ENCODE measurements at regions not wholly inside any gene's neighbourhood (a gene's known extent, or its start where the extent isn't known, plus 50 kb on each side); places are given as distances from the start of the nearest gene placed in this dataset.

- no peak overlapping the region for H3K4me3 Mint-ChIP-seq (ENCODE audit: unreplicated experiment)
- intact Hi-C loops (cut with micrococcal nuclease; ENCODE audit: unreplicated experiment): no loop called here
- H3K4me1 Mint-ChIP-seq (ENCODE audit: low read depth, unreplicated experiment): no peaks in the 10 kb centered on the region
- ChIA-PET POLR2A (no interaction called here), CTCF (no interaction called here)
- no peak for DNase-seq
- TF ChIP-seq, protein P1, sequence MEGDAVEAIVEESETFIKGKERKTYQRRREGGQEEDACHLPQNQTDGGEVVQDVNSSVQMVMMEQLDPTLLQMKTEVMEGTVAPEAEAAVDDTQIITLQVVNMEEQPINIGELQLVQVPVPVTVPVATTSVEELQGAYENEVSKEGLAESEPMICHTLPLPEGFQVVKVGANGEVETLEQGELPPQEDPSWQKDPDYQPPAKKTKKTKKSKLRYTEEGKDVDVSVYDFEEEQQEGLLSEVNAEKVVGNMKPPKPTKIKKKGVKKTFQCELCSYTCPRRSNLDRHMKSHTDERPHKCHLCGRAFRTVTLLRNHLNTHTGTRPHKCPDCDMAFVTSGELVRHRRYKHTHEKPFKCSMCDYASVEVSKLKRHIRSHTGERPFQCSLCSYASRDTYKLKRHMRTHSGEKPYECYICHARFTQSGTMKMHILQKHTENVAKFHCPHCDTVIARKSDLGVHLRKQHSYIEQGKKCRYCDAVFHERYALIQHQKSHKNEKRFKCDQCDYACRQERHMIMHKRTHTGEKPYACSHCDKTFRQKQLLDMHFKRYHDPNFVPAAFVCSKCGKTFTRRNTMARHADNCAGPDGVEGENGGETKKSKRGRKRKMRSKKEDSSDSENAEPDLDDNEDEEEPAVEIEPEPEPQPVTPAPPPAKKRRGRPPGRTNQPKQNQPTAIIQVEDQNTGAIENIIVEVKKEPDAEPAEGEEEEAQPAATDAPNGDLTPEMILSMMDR (IDR thresholded peaks at IDR 0.05; ENCODE audit: insufficient read depth in 1 of 2, low read depth in 1 of 2, low read length in 1 of 2, severe bottlenecking in 1 of 2, unreplicated experiment in 1 of 2): no peak
- Histone ChIP-seq H3K27me3 (replicated peaks; ENCODE audit: control insufficient read depth, insufficient read depth, low read length) (no peaks in the 10 kb centered on the region), H3K4me3 (ENCODE audit: low read depth, low read length) (no peak overlapping the region), H3K9me3 (no peaks in the 10 kb centered on the region), H3K36me3 (ENCODE audit: control insufficient read depth, insufficient read depth, low read length) (no peaks in the 10 kb centered on the region), H3K4me1 (no peaks in the 10 kb centered on the region)
- no peaks in the 10 kb centered on the region for H3K9me3 Mint-ChIP-seq (ENCODE audit: unreplicated experiment)
- H3K36me3 Mint-ChIP-seq (ENCODE audit: insufficient read depth, unreplicated experiment): no peaks in the 10 kb centered on the region
- H3K27ac Mint-ChIP-seq (ENCODE audit: unreplicated experiment): no peak overlapping the region
- no peaks in the 10 kb centered on the region for H3K27me3 Mint-ChIP-seq (ENCODE audit: insufficient read depth, unreplicated experiment)
- BruUV-seq (replicated peaks): no TSS peak
These were observed 115.3 kb upstream of the PCSK5 start for GRCh38 chr9:75775166-75775565.

- DNase-seq: no peak
- no peaks in the 10 kb centered on the region for H3K36me3 ChIP-seq (ENCODE audit: control insufficient read depth, insufficient read depth, low read length)
- H3K9me3 ChIP-seq: no peaks in the 10 kb centered on the region
- no peak overlapping the region for H3K27ac Mint-ChIP-seq (ENCODE audit: unreplicated experiment)
- H3K9me3 Mint-ChIP-seq (ENCODE audit: unreplicated experiment): no peaks in the 10 kb centered on the region
- ChIA-PET POLR2A (no interaction called here), CTCF (no interaction called here)
- no peak overlapping the region for H3K4me3 ChIP-seq (ENCODE audit: low read depth, low read length)
- H3K27me3 ChIP-seq (replicated peaks; ENCODE audit: control insufficient read depth, insufficient read depth, low read length): no peaks in the 10 kb centered on the region
- no peaks in the 10 kb centered on the region for H3K27me3 Mint-ChIP-seq (ENCODE audit: insufficient read depth, unreplicated experiment)
- H3K4me3 Mint-ChIP-seq (ENCODE audit: unreplicated experiment): no peak overlapping the region
- no peaks in the 10 kb centered on the region for H3K4me1 Mint-ChIP-seq (ENCODE audit: low read depth, unreplicated experiment)
- H3K36me3 Mint-ChIP-seq (ENCODE audit: insufficient read depth, unreplicated experiment): no peaks in the 10 kb centered on the region
- no peaks in the 10 kb centered on the region for H3K4me1 ChIP-seq
- intact Hi-C loops (cut with micrococcal nuclease; ENCODE audit: unreplicated experiment): no loop called here
- TF ChIP-seq, protein P1 (IDR thresholded peaks at IDR 0.05; ENCODE audit: insufficient read depth in 1 of 2, low read depth in 1 of 2, low read length in 1 of 2, severe bottlenecking in 1 of 2, unreplicated experiment in 1 of 2): no peak
- BruUV-seq (replicated peaks): no TSS peak
These were observed 114.3 kb upstream of the PCSK5 start for GRCh38 chr9:75775966-75776691.

DNA sequence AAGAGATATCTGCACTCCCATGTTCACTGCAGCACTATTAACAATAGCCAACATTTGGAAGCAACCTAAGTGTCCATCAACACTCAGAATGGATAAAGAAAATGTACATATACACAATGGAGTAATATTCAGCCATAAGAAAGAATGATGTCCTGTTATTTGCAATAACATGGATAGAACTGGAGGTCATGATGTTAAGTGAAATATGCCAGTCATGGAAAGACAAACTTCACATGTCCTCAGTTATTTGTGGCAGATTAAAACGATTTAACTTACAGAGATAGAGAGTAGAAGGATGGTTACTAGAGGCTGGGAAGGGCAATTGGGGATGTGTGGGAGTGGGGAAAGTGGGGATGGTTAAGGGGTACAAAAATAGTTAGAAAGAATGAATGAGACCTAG is 110.3 kb upstream of the PCSK5 start:
- POLR2A ChIA-PET: no interaction called here
- H3K4me1 ChIP-seq: no peaks in the 10 kb centered on the region
- no peak overlapping the region for H3K4me3 ChIP-seq (ENCODE audit: low read depth, low read length)
- intact Hi-C loops (cut with micrococcal nuclease; ENCODE audit: unreplicated experiment): no loop called here
- Mint-ChIP-seq H3K4me3 (ENCODE audit: unreplicated experiment) (no peak overlapping the region), H3K27me3 (ENCODE audit: insufficient read depth, unreplicated experiment) (no peaks in the 10 kb centered on the region), H3K9me3 (ENCODE audit: unreplicated experiment) (no peaks in the 10 kb centered on the region), H3K4me1 (ENCODE audit: low read depth, unreplicated experiment) (no peaks in the 10 kb centered on the region), H3K27ac (ENCODE audit: unreplicated experiment) (no peak overlapping the region), H3K36me3 (ENCODE audit: insufficient read depth, unreplicated experiment) (no peaks in the 10 kb centered on the region)
- TF ChIP-seq, protein P1 (IDR thresholded peaks at IDR 0.05; ENCODE audit: insufficient read depth in 1 of 2, low read depth in 1 of 2, low read length in 1 of 2, severe bottlenecking in 1 of 2, unreplicated experiment in 1 of 2): no peak
- H3K36me3 ChIP-seq (ENCODE audit: control insufficient read depth, insufficient read depth, low read length): no peaks in the 10 kb centered on the region
- no peaks in the 10 kb centered on the region for H3K9me3 ChIP-seq
- H3K27me3 ChIP-seq (replicated peaks; ENCODE audit: control insufficient read depth, insufficient read depth, low read length): no peaks in the 10 kb centered on the region
- DNase-seq: no peak
- no TSS peak for BruUV-seq (replicated peaks)
- CTCF ChIA-PET: no interaction called here
